ENCODE measurements at regions not wholly inside any gene's neighbourhood (a gene's known extent, or its start where the extent isn't known, plus 50 kb on each side); places are given as distances from the start of the nearest gene placed in this dataset.

DNA sequence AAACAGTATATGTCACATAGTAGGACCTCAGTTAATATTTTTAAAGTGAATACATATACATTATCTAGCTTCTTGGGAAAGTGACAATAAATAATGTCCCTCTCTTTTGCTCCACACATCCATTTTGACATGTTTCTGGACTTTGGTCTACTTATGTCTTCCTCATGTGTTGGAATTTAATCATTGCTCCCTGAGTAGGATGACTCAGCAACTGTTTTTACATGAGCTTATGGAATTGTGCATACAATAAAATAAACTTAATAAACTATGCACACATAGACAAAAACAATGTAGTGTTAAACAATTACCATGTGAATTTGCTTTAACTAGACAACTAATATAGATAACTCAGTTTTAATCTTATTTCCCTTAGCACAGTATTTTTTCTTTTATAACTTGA is 503.8 kb downstream of the TFAP2B start:
- CTCF ChIA-PET = no interaction called here
- no peaks in the 10 kb centered on the region for H4K20me1 ChIP-seq (ENCODE audit: control insufficient read depth, insufficient read depth, low read length, poor library complexity, severe bottlenecking)
- H3K9ac ChIP-seq (ENCODE audit: low read length) = no peak overlapping the region
- H3K4me2 ChIP-seq (replicated peaks; ENCODE audit: low read depth, low read length, poor library complexity, severe bottlenecking) = no peak overlapping the region
- no peak overlapping the region for H2AFZ ChIP-seq (ENCODE audit: insufficient read depth, low read depth, low read length, poor library complexity, severe bottlenecking)
- no peaks in the 10 kb centered on the region for H3K4me1 ChIP-seq (ENCODE audit: control insufficient read depth in 2 of 2, insufficient read depth in 2 of 2, low read length in 2 of 2)
- TF ChIP-seq EZH2 (IDR thresholded peaks at IDR 0.05; ENCODE audit: borderline replicate concordance, insufficient read depth, low read depth, low read length, poor library complexity, severe bottlenecking) = no peak
- TF ChIP-seq, protein P1, sequence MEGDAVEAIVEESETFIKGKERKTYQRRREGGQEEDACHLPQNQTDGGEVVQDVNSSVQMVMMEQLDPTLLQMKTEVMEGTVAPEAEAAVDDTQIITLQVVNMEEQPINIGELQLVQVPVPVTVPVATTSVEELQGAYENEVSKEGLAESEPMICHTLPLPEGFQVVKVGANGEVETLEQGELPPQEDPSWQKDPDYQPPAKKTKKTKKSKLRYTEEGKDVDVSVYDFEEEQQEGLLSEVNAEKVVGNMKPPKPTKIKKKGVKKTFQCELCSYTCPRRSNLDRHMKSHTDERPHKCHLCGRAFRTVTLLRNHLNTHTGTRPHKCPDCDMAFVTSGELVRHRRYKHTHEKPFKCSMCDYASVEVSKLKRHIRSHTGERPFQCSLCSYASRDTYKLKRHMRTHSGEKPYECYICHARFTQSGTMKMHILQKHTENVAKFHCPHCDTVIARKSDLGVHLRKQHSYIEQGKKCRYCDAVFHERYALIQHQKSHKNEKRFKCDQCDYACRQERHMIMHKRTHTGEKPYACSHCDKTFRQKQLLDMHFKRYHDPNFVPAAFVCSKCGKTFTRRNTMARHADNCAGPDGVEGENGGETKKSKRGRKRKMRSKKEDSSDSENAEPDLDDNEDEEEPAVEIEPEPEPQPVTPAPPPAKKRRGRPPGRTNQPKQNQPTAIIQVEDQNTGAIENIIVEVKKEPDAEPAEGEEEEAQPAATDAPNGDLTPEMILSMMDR (IDR thresholded peaks at IDR 0.05) = no peak
- intact Hi-C loops (cut with micrococcal nuclease) = no loop called here
- no peak overlapping the region for H3K4me3 ChIP-seq (ENCODE audit: control extremely low read depth in 1 of 5, extremely low read depth in 1 of 5, insufficient read depth in 1 of 5, low read depth in 2 of 5, low read length in 4 of 5)
- POLR2A ChIA-PET = no interaction called here
- Mint-ChIP-seq H3K4me1 (no peaks in the 10 kb centered on the region), H3K4me3 (no peak overlapping the region), H3K27me3 (no peaks in the 10 kb centered on the region), H3K9me3 (ENCODE audit: insufficient read depth) (peaks cover 4% of the 10 kb centered on the region), H3K27ac (no peak overlapping the region)
- DNase-seq (no peak), ATAC-seq (ENCODE audit: low read depth) (no peak)
- no peaks in the 10 kb centered on the region for H3K36me3 ChIP-seq (replicated peaks in 1 of 2; ENCODE audit: control extremely low read depth in 1 of 2, control insufficient read depth in 1 of 2, extremely low read depth in 1 of 2, insufficient read depth in 2 of 2, low read length in 1 of 2)
- no peaks in the 10 kb centered on the region for H3K27me3 ChIP-seq (replicated peaks in 1 of 4; ENCODE audit: control extremely low read depth in 1 of 4, control insufficient read depth in 3 of 4, insufficient read depth in 4 of 4, low read length in 3 of 4)
- no peaks in the 10 kb centered on the region for H3K79me2 ChIP-seq (ENCODE audit: control insufficient read depth, insufficient read depth, low read length)
- no peaks in the 10 kb centered on the region for H3K9me3 ChIP-seq (ENCODE audit: control extremely low read depth in 1 of 3, control insufficient read depth in 2 of 3, insufficient read depth in 1 of 3, low read length in 2 of 3)
- no peak overlapping the region for H3K27ac ChIP-seq (ENCODE audit: low read length in 2 of 2)

DNA sequence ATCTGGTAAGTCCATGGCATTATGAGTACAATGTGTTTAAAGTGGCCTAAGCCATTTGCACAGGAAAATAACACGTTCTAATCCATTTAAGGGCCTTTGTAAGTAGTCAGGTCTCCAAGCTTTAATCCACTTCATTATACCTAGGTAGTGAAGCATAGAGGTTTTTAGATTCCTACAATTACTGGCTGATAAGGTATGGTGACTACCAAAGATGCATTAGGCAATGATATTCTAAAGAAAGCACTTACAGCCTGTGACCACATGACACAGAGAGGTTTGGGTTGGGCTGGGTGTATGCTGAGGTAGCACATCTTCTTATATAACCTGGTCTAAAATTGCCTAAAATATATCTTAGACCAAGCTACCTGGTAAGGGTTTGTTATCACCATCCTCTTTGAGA is 504.4 kb downstream of the TFAP2B start:
- no peak overlapping the region for H3K4me2 ChIP-seq (replicated peaks; ENCODE audit: low read depth, low read length, poor library complexity, severe bottlenecking)
- ChIA-PET POLR2A (no interaction called here), CTCF (no interaction called here)
- H3K27me3 ChIP-seq (replicated peaks in 1 of 4; ENCODE audit: control extremely low read depth in 1 of 4, control insufficient read depth in 3 of 4, insufficient read depth in 4 of 4, low read length in 3 of 4) = no peaks in the 10 kb centered on the region
- no peak overlapping the region for H3K4me3 ChIP-seq (ENCODE audit: control extremely low read depth in 1 of 5, extremely low read depth in 1 of 5, insufficient read depth in 1 of 5, low read depth in 2 of 5, low read length in 4 of 5)
- H3K27me3 Mint-ChIP-seq = no peaks in the 10 kb centered on the region
- H3K9me3 ChIP-seq (ENCODE audit: control extremely low read depth in 1 of 3, control insufficient read depth in 2 of 3, insufficient read depth in 1 of 3, low read length in 2 of 3) = no peaks in the 10 kb centered on the region
- H3K4me1 ChIP-seq (ENCODE audit: control insufficient read depth in 2 of 2, insufficient read depth in 2 of 2, low read length in 2 of 2) = no peaks in the 10 kb centered on the region
- WGBS (ENCODE audit: insufficient coverage) = no CpG with 5 or more reads among the region's 1 CpG
- intact Hi-C loops (cut with micrococcal nuclease) = no loop called here
- H3K9ac ChIP-seq (ENCODE audit: low read length) = no peak overlapping the region
- H3K27ac Mint-ChIP-seq = no peak overlapping the region
- H4K20me1 ChIP-seq (ENCODE audit: control insufficient read depth, insufficient read depth, low read length, poor library complexity, severe bottlenecking) = no peaks in the 10 kb centered on the region
- no peak for TF ChIP-seq EZH2 (IDR thresholded peaks at IDR 0.05; ENCODE audit: borderline replicate concordance, insufficient read depth, low read depth, low read length, poor library complexity, severe bottlenecking)
- TF ChIP-seq, protein P1 (IDR thresholded peaks at IDR 0.05) = no peak
- no peaks in the 10 kb centered on the region for H3K79me2 ChIP-seq (ENCODE audit: control insufficient read depth, insufficient read depth, low read length)
- no peak for ATAC-seq (ENCODE audit: low read depth)
- peaks cover 4% of the 10 kb centered on the region for H3K9me3 Mint-ChIP-seq (ENCODE audit: insufficient read depth)
- H3K4me3 Mint-ChIP-seq = no peak overlapping the region
- DNase-seq = no peak
- no peaks in the 10 kb centered on the region for H3K36me3 ChIP-seq (replicated peaks in 1 of 2; ENCODE audit: control extremely low read depth in 1 of 2, control insufficient read depth in 1 of 2, extremely low read depth in 1 of 2, insufficient read depth in 2 of 2, low read length in 1 of 2)
- H3K27ac ChIP-seq (ENCODE audit: low read length in 2 of 2) = no peak overlapping the region
- no peak overlapping the region for H2AFZ ChIP-seq (ENCODE audit: insufficient read depth, low read depth, low read length, poor library complexity, severe bottlenecking)
- H3K4me1 Mint-ChIP-seq = no peaks in the 10 kb centered on the region

All from B cell (primary cell).